Uterus (tissue), 2 donors: ENCODE measurements at regions not wholly inside any gene's neighbourhood (a gene's known extent, or its start where the extent isn't known, plus 50 kb on each side); places are given as distances from the start of the nearest gene placed in this dataset.

ENCODE experiments used
- CTCF ChIP-seq, 4 experiments: fragments of 200-600 bp in 2 of 4; fragments of 450-650 bp in 2 of 4; sonication (generic) in 2 of 4; IDR thresholded peaks; one replicate each; pipeline ENCODE4 v1.5.1; 2016 to 2019; ENCODE audit warnings: antibody characterized with exemption in 4 of 4, mild to moderate bottlenecking in 2 of 4, moderate library complexity in 1 of 4
- POLR2A ChIP-seq, 2 donors: fragments of 450-650 bp; IDR thresholded peaks; one replicate each; pipeline ENCODE4 v1.6.1; 2016; ENCODE audit warnings: antibody characterized with exemption in 2 of 2, mild to moderate bottlenecking in 1 of 2, moderate library complexity in 1 of 2

- TF ChIP-seq CTCF (IDR thresholded peaks at IDR 0.05) (no peak), POLR2A (IDR thresholded peaks at IDR 0.05) (no peak)
These were observed 206.1 kb downstream of the TUSC1 start for GRCh38 chr9:25472085-25472607.
